GM12874 (cell line): ENCODE measurements at regions not wholly inside any gene's neighbourhood (a gene's known extent, or its start where the extent isn't known, plus 50 kb on each side); places are given as distances from the start of the nearest gene placed in this dataset.

ENCODE experiments used
- CTCF ChIP-seq: IDR thresholded peaks from 2 replicates; pipeline ENCODE4 v1.5.1; 2011; ENCODE audit warnings: low read depth, mild to moderate bottlenecking, control low read depth, low read length, moderate library complexity; ENCODE audit not compliant: insufficient read depth

GRCh38 chr3:72259755-72260587 is 475.0 kb upstream of the PROK2 start:
- no peak for TF ChIP-seq CTCF

- no peak for TF ChIP-seq CTCF
Observed at GRCh38 chr3:72258361-72259141, 473.6 kb upstream of the PROK2 start.

- no peak for TF ChIP-seq CTCF
Observed at GRCh38 chr3:72257738-72258137, 472.8 kb upstream of the PROK2 start.

- no peak for TF ChIP-seq CTCF
Observed at GRCh38 chr3:72257203-72257602, 472.3 kb upstream of the PROK2 start.

GRCh38 chr3:72256716-72257115 is 471.8 kb upstream of the PROK2 start:
- TF ChIP-seq CTCF, result no peak

- TF ChIP-seq CTCF, result no peak
Observed at GRCh38 chr3:72255791-72256559, 471.0 kb upstream of the PROK2 start.

GRCh38 chr3:72255191-72255590 is 470.2 kb upstream of the PROK2 start:
- TF ChIP-seq CTCF, result no peak
